Superior temporal gyrus (tissue), 1 donor: ENCODE measurements at regions not wholly inside any gene's neighbourhood (a gene's known extent, or its start where the extent isn't known, plus 50 kb on each side); places are given as distances from the start of the nearest gene placed in this dataset.

Experiments used
- DNase-seq: peaks from one replicate; pipeline ENCODE4 v3.0.0-alpha.2; 2016; ENCODE audit errors: extremely low spot score

- no peak for DNase-seq
Measured at GRCh38 chr7:157482025-157482424, 145.2 kb downstream of the DNAJB6 start.

- DNase-seq: no peak
Measured at GRCh38 chr7:157482517-157483087, 145.8 kb downstream of the DNAJB6 start.

GRCh38 chr7:157483515-157483914, 146.7 kb downstream of the DNAJB6 start:
- no peak for DNase-seq

- no peak for DNase-seq
Measured at GRCh38 chr7:157483971-157484410, 147.2 kb downstream of the DNAJB6 start.

- no peak for DNase-seq
Measured at GRCh38 chr7:157484411-157485081, 147.7 kb downstream of the DNAJB6 start.

- no peak for DNase-seq
Measured at GRCh38 chr7:157485361-157485831, 148.6 kb downstream of the DNAJB6 start.

- DNase-seq: no peak
Measured at GRCh38 chr7:157486007-157486755, 149.4 kb downstream of the DNAJB6 start.

- no peak for DNase-seq
Measured at GRCh38 chr7:157487046-157487770, 150.4 kb downstream of the DNAJB6 start.

GRCh38 chr7:157488281-157488680, 151.5 kb downstream of the DNAJB6 start:
- DNase-seq: no peak

- DNase-seq: no peak
Measured at GRCh38 chr7:157488966-157489365, 152.2 kb downstream of the DNAJB6 start.
